Pancreas (tissue), 10 donors: ENCODE measurements at regions not wholly inside any gene's neighbourhood (a gene's known extent, or its start where the extent isn't known, plus 50 kb on each side); places are given as distances from the start of the nearest gene placed in this dataset.

Experiments
- ATAC-seq, 4 donors: fragments of 200-7000 bp; cut with Tn5 transposase; one replicate each; pipeline versions ENCODE4 v1.8.0 to v1.9.1; 2020; ENCODE audit warnings: mild to moderate bottlenecking in 4 of 4, moderate library complexity in 4 of 4
- DNase-seq, 6 donors: peaks; one replicate each; pipeline ENCODE4 v3.0.0-alpha.2; 2020
- FAIRE-seq: peaks from 2 replicates; lab custom pipeline; 2012; peaks lifted over from hg19 to GRCh38; lab: Jason Lieb, UNC
- H3K27ac ChIP-seq, 4 donors: fragments of 200-600 bp; sonication (generic); 1 replicate in 3 of 4; 2 replicates in 1 of 4; pipeline versions ENCODE4 v1.5.0 to v1.8.0; 2020
- H3K27me3 ChIP-seq, 4 donors: fragments of 200-600 bp; one replicate each; pipeline ENCODE4 v1.8.0; 2021
- H3K36me3 ChIP-seq, 3 donors: fragments of 200-600 bp; sonication (generic) in 1 of 3; one replicate each; pipeline versions ENCODE4 v1.5.0 to v1.8.0; 2020 to 2021
- H3K4me1 ChIP-seq, 3 donors: fragments of 200-600 bp; one replicate each; pipeline ENCODE4 v1.8.0; 2021
- H3K4me3 ChIP-seq, 4 donors: fragments of 200-600 bp; sonication (generic) in 2 of 4; one replicate each; pipeline versions ENCODE4 v1.5.0 to v1.8.0; 2020 to 2021
- H3K9me3 ChIP-seq, 4 donors: fragments of 200-600 bp; one replicate each; pipeline ENCODE4 v1.8.0; 2021
- WGBS, 2 donors: extraction: QIAGEN DNeasy Blood & Tissue Kit; methylation state at CpG; one replicate each; pipeline ENCODE4 v1.1.7; 2013; 5-methylcytosine and 5-hydroxymethylcytosine counted together
- intact Hi-C, 3 donors: fragments of 100-400 bp; cut with DNase I; formaldehyde crosslinking; loops; one replicate each; pipeline versions ENCODE4 v1.11.1 to v1.14.2; 2022
- TF ChIP-seq, protein P1 (sequence below), 4 donors: fragments of 200-600 bp; sonication (generic) in 3 of 4; IDR thresholded peaks; one replicate each; pipeline versions ENCODE4 v1.5.0 to v1.8.0; 2021; ENCODE audit warnings: antibody characterized with exemption in 4 of 4
- donor health status: healthy with polysubstance abuse.
- donor health status: DM: no; HTN: no; CAD: no; lungs with moderate emphysema.
- donor health status: DM: no; HTN: no; CAD: no.
- donor health status: control.
- donor health status: control.
- donor health status: Bipolar disorder and iron deficiency.
- donor health status: DM: yes; HTN: yes; CAD: no.
- donor health status: DM: no; HTN: no; CAD: no.
- donor health status: DM: no; HTN: no; CAD: no.
- donor health status: DM: yes; HTN: yes; CAD: no.

- Histone ChIP-seq H3K36me3 (no peaks in the 10 kb centered on the region), H3K27ac (no peak overlapping the region), H3K4me1 (peaks cover 0 to 10% (median 7%) of the 10 kb centered on the region in 3 donors), H3K9me3 (no peaks in the 10 kb centered on the region), H3K4me3 (no peak overlapping the region), H3K27me3 (no peaks in the 10 kb centered on the region)
- no peak for FAIRE-seq
- TF ChIP-seq, protein P1, sequence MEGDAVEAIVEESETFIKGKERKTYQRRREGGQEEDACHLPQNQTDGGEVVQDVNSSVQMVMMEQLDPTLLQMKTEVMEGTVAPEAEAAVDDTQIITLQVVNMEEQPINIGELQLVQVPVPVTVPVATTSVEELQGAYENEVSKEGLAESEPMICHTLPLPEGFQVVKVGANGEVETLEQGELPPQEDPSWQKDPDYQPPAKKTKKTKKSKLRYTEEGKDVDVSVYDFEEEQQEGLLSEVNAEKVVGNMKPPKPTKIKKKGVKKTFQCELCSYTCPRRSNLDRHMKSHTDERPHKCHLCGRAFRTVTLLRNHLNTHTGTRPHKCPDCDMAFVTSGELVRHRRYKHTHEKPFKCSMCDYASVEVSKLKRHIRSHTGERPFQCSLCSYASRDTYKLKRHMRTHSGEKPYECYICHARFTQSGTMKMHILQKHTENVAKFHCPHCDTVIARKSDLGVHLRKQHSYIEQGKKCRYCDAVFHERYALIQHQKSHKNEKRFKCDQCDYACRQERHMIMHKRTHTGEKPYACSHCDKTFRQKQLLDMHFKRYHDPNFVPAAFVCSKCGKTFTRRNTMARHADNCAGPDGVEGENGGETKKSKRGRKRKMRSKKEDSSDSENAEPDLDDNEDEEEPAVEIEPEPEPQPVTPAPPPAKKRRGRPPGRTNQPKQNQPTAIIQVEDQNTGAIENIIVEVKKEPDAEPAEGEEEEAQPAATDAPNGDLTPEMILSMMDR (IDR thresholded peaks at IDR 0.05): no peak
- intact Hi-C loops: no loop called here
- ATAC-seq: no peak
- DNase-seq: no peak
These were observed 212.0 kb upstream of the ALCAM start for GRCh38 chr3:105154692-105155091.

GRCh38 chr3:105157067-105157765 is 209.5 kb upstream of the ALCAM start:
- intact Hi-C loops: no loop called here
- WGBS, 2 donors: 92% methylated on average over 5 of the region's 5 CpGs
- TF ChIP-seq, protein P1 (IDR thresholded peaks at IDR 0.05): no peak
- Histone ChIP-seq H3K27me3 (no peaks in the 10 kb centered on the region), H3K4me1 (peaks cover 0 to 10% (median 1%) of the 10 kb centered on the region in 3 donors), H3K36me3 (no peaks in the 10 kb centered on the region), H3K9me3 (no peaks in the 10 kb centered on the region), H3K4me3 (no peak overlapping the region), H3K27ac (no peak overlapping the region)
- DNase-seq (no peak), ATAC-seq (no peak), FAIRE-seq (no peak)

- no peak for ATAC-seq
These were observed 209.0 kb upstream of the ALCAM start for GRCh38 chr3:105157766-105158085.

DNA sequence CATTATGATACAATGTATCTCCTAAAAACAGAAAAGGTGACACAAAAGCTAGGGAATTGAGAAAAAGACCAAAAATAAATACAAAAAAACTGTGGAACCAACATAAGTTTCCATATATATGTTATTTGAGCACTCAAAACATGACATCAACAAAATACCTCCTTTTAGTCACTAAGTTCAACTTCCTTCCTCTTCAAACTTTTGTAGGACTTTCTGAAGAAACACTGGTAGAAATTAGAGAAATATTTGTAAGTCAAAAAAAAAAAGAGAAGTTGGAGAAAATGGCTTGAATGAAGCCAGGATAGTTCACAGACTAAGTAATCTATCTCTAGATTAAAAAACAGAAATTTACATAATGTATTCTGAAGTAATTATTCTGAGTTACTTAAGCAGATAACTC is 208.4 kb upstream of the ALCAM start:
- Histone ChIP-seq H3K9me3 (no peaks in the 10 kb centered on the region), H3K4me1 (peaks cover 0 to 1% (median 0%) of the 10 kb centered on the region in 3 donors), H3K36me3 (no peaks in the 10 kb centered on the region), H3K4me3 (no peak overlapping the region), H3K27me3 (no peaks in the 10 kb centered on the region), H3K27ac (no peak overlapping the region)
- TF ChIP-seq, protein P1 (IDR thresholded peaks at IDR 0.05): no peak
- no peak for DNase-seq
- FAIRE-seq: peak; percentile 23
- ATAC-seq: no peak
- intact Hi-C loops: no loop called here

More at GRCh38 chr3:105157766-105158085, 209.0 kb upstream of the ALCAM start:
- H3K4me3 ChIP-seq: no peak overlapping the region
- H3K4me1 ChIP-seq: peaks cover 0 to 7% (median 0%) of the 10 kb centered on the region in 3 donors
- H3K9me3 ChIP-seq: no peaks in the 10 kb centered on the region
- FAIRE-seq (no peak), DNase-seq (no peak)
- no peaks in the 10 kb centered on the region for H3K27me3 ChIP-seq
- intact Hi-C loops: no loop called here
- TF ChIP-seq, protein P1 (IDR thresholded peaks at IDR 0.05): no peak
- H3K27ac ChIP-seq: no peak overlapping the region
- 72 to 76% methylated on average over 3 of the region's 3 CpGs for WGBS, 2 donors
- no peaks in the 10 kb centered on the region for H3K36me3 ChIP-seq

DNA sequence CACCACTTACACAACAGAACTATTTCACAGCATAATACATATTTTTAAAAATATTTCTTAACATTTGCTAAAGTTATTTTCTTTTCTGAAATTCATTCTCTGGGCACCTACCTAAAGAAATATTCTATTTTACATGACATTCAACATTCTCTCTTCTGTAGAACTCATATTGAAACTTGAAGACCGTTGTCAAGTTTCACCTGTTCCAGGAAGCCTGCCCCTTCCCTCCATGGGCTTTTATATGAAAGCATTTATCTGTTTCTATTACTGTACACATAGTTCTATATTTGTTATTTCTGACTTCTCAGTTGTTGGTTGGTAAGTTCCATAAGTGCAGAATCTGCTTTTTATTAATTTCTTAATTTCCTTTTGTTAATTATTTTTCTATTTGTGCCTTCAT is 204.3 kb upstream of the ALCAM start:
- DNase-seq: no peak
- ATAC-seq: no peak
- Histone ChIP-seq H3K4me3 (no peak overlapping the region), H3K27me3 (no peaks in the 10 kb centered on the region), H3K36me3 (no peaks in the 10 kb centered on the region), H3K9me3 (no peaks in the 10 kb centered on the region), H3K4me1 (no peaks in the 10 kb centered on the region), H3K27ac (no peak overlapping the region)
- TF ChIP-seq, protein P1 (IDR thresholded peaks at IDR 0.05): no peak
- WGBS, 2 donors: 85 to 88% methylated on average over 1 of the region's 1 CpG
- no peak for FAIRE-seq
- intact Hi-C loops: no loop called here
